Mesenchymal stem cell (in vitro differentiated cells and primary cell): ENCODE measurements at regions not wholly inside any gene's neighbourhood (a gene's known extent, or its start where the extent isn't known, plus 50 kb on each side); places are given as distances from the start of the nearest gene placed in this dataset.
"Not testable (repeated sequence)": the region's sequence is repeated elsewhere in the genome, so short reads cannot be mapped to it uniquely, and the experiment has no call there.

Experiments
- DNase-seq: peaks from one replicate; pipeline ENCODE4 v3.0.0-alpha.2; 2013
- H2AFZ ChIP-seq: one replicate; pipeline ENCODE4 v1.6.1; 2013; ENCODE audit warnings: low read depth, mild to moderate bottlenecking, control low read depth, inconsistent platforms, low read length, moderate library complexity
- H2AK5ac ChIP-seq: 2 replicates; pipeline ENCODE4 v1.6.1; 2013; ENCODE audit warnings: low read length, moderate library complexity, mild to moderate bottlenecking, inconsistent platforms; ENCODE audit not compliant: severe bottlenecking
- H2BK120ac ChIP-seq: one replicate; pipeline ENCODE4 v1.6.1; 2013; ENCODE audit warnings: low read depth, mild to moderate bottlenecking, inconsistent platforms, low read length, moderate library complexity
- H2BK12ac ChIP-seq, 2 experiments: one replicate each; pipeline ENCODE4 v1.6.1; 2013; ENCODE audit warnings: inconsistent platforms in 2 of 2, low read length in 2 of 2, mild to moderate bottlenecking in 2 of 2, moderate library complexity in 2 of 2, control low read depth in 1 of 2
- H2BK15ac ChIP-seq: one replicate; pipeline ENCODE4 v1.6.1; 2013; ENCODE audit warnings: mild to moderate bottlenecking, low read depth, inconsistent platforms; ENCODE audit not compliant: poor library complexity, severe bottlenecking
- H2BK5ac ChIP-seq: 2 replicates; pipeline ENCODE4 v1.6.1; 2013; ENCODE audit warnings: low read depth, mild to moderate bottlenecking, low read length, control low read depth, inconsistent platforms; ENCODE audit not compliant: poor library complexity, severe bottlenecking
- H3K14ac ChIP-seq, 2 experiments: one replicate each; pipeline ENCODE4 v1.6.1; 2013; ENCODE audit warnings: inconsistent platforms in 2 of 2, low read length in 2 of 2, control low read depth in 1 of 2, mild to moderate bottlenecking in 1 of 2, moderate library complexity in 1 of 2
- H3K18ac ChIP-seq, 2 experiments: one replicate each; pipeline ENCODE4 v1.6.1; 2013; ENCODE audit warnings: inconsistent platforms in 2 of 2, low read length in 2 of 2, control low read depth in 1 of 2, low read depth in 1 of 2, mild to moderate bottlenecking in 1 of 2
- H3K23ac ChIP-seq, 2 experiments: one replicate each; pipeline ENCODE4 v1.6.1; 2013; ENCODE audit warnings: inconsistent platforms in 2 of 2, low read length in 2 of 2, mild to moderate bottlenecking in 2 of 2, moderate library complexity in 2 of 2, control low read depth in 1 of 2
- H3K27ac ChIP-seq: 2 replicates; pipeline ENCODE4 v1.5.1; 2013; ENCODE audit warnings: mild to moderate bottlenecking, moderate library complexity, low read length, control low read depth, inconsistent platforms; ENCODE audit not compliant: poor library complexity, severe bottlenecking
- H3K27me3 ChIP-seq, 2 experiments: 2 replicates each; pipeline versions ENCODE4 v1.6.1 to v1.7.0; 2013; ENCODE audit warnings: low read length in 2 of 2, mild to moderate bottlenecking in 2 of 2, moderate library complexity in 2 of 2, control low read depth in 1 of 2, inconsistent platforms in 1 of 2; ENCODE audit not compliant: control insufficient read depth in 1 of 2, insufficient read depth in 1 of 2
- H3K36me3 ChIP-seq, 2 experiments: 2 replicates each; pipeline versions ENCODE4 v1.6.1 to v1.7.0; 2013; ENCODE audit warnings: low read length in 2 of 2, control low read depth in 1 of 2, inconsistent platforms in 1 of 2, low read depth in 1 of 2, mild to moderate bottlenecking in 1 of 2; ENCODE audit not compliant: insufficient read depth in 2 of 2, control insufficient read depth in 1 of 2
- H3K4ac ChIP-seq, 2 experiments: one replicate each; pipeline ENCODE4 v1.6.1; 2013; ENCODE audit warnings: inconsistent platforms in 2 of 2, low read length in 2 of 2, mild to moderate bottlenecking in 2 of 2, moderate library complexity in 2 of 2, control low read depth in 1 of 2, low read depth in 1 of 2
- H3K4me1 ChIP-seq: 2 replicates; pipeline ENCODE4 v1.6.1; 2013; ENCODE audit warnings: low read depth, low read length, control low read depth; ENCODE audit not compliant: control insufficient read depth, insufficient read depth
- H3K4me2 ChIP-seq: 2 replicates; pipeline ENCODE4 v1.6.1; 2013; ENCODE audit warnings: low read length, mild to moderate bottlenecking, inconsistent platforms; ENCODE audit not compliant: poor library complexity, severe bottlenecking
- H3K4me3 ChIP-seq, 2 experiments: 2 replicates each; pipeline versions ENCODE4 v1.5.1 to v1.7.0; 2013; ENCODE audit warnings: low read length in 2 of 2, mild to moderate bottlenecking in 2 of 2, control low read depth in 1 of 2, low read depth in 1 of 2; ENCODE audit not compliant: insufficient read depth in 1 of 2
- H3K79me1 ChIP-seq: replicated peaks from 2 replicates; pipeline ENCODE4 v1.6.1; 2013; ENCODE audit warnings: mild to moderate bottlenecking, control low read depth, low read length, inconsistent platforms; ENCODE audit not compliant: poor library complexity, severe bottlenecking
- H3K9ac ChIP-seq: 2 replicates; pipeline ENCODE4 v1.7.0; 2013; ENCODE audit warnings: mild to moderate bottlenecking, low read length, moderate library complexity
- H3K9me3 ChIP-seq: 2 replicates; pipeline ENCODE4 v1.7.0; 2013; ENCODE audit warnings: mild to moderate bottlenecking, low read length; ENCODE audit not compliant: control insufficient read depth
- H4K8ac ChIP-seq: one replicate; pipeline ENCODE4 v1.6.1; 2013; ENCODE audit warnings: inconsistent platforms, mild to moderate bottlenecking, low read length, moderate library complexity
- H4K91ac ChIP-seq: one replicate; pipeline ENCODE4 v1.6.1; 2013; ENCODE audit warnings: mild to moderate bottlenecking, low read length, inconsistent platforms
- WGBS: methylation state at CpG from one replicate; pipeline ENCODE4 v1.1.7; 2013; ENCODE audit warnings: mixed read lengths; 5-methylcytosine and 5-hydroxymethylcytosine counted together

DNA sequence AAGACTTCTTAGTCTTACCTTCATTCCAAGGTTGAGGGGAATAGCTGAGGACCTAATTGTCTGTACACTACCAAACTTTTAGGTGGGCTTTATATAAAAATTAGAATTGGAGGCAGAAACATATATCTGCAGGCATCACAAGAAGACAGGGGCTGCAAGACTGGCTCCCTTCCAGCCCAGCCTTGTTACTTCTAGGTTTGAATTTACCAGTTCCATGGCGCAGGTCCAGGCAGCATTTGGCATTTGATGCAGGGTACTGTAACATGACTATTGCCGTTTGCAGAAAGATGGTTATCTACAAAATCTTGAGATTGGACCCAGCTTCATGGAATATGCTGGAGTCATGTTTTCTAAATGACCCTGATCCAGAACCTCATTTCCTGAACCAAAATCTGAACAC lies 105.4 kb upstream of the RHOBTB1 start:
- Histone ChIP-seq H3K4me1 (no peaks in the 10 kb centered on the region), H2BK120ac (no peak overlapping the region), H2BK12ac (no peak overlapping the region), H3K23ac (no peak overlapping the region), H3K79me1 (no peaks in the 10 kb centered on the region), H3K36me3 (no peaks in the 10 kb centered on the region), H2BK15ac (no peak overlapping the region), H3K9me3 (no peaks in the 10 kb centered on the region), H4K91ac (no peak overlapping the region), H3K9ac (no peak overlapping the region), H2AK5ac (no peak overlapping the region), H4K8ac (no peak overlapping the region), H3K4ac (no peak overlapping the region), H2AFZ (no peak overlapping the region), H3K4me3 (no peak overlapping the region), H3K14ac (no peak overlapping the region), H3K27ac (no peak overlapping the region), H3K4me2 (no peak overlapping the region), H3K27me3 (peaks cover 0 to 25% of the 10 kb centered on the region in 2 experiments), H3K18ac (no peak overlapping the region), H2BK5ac (no peak overlapping the region)
- no peak for DNase-seq
- WGBS = 98% methylated on average over 2 of the region's 2 CpGs

- Histone ChIP-seq H3K23ac (no peak overlapping the region), H4K8ac (no peak overlapping the region), H3K9ac (no peak overlapping the region), H3K9me3 (no peaks in the 10 kb centered on the region), H2AK5ac (no peak overlapping the region), H3K36me3 (no peaks in the 10 kb centered on the region), H3K27ac (no peak overlapping the region), H3K4me1 (no peaks in the 10 kb centered on the region), H3K14ac (no peak overlapping the region), H2BK12ac (no peak overlapping the region), H2BK15ac (no peak overlapping the region), H3K4me2 (no peak overlapping the region), H3K4me3 (no peak overlapping the region), H4K91ac (no peak overlapping the region), H3K27me3 (peaks cover 0 to 29% of the 10 kb centered on the region in 2 experiments), H3K79me1 (no peaks in the 10 kb centered on the region), H3K4ac (no peak overlapping the region), H2BK5ac (no peak overlapping the region), H2BK120ac (no peak overlapping the region), H2AFZ (no peak overlapping the region), H3K18ac (no peak overlapping the region)
- WGBS = 78% methylated on average over 4 of the region's 8 CpGs
- DNase-seq = no peak
Observed at GRCh38 chr10:61047788-61048560, 104.0 kb upstream of the RHOBTB1 start.

GRCh38 chr10:61047081-61047480 lies 103.1 kb upstream of the RHOBTB1 start:
- no peak overlapping the region for H2BK120ac ChIP-seq
- no peak overlapping the region for H4K8ac ChIP-seq
- peak; percentile 32 for DNase-seq
- H2BK5ac ChIP-seq = no peak overlapping the region
- H3K79me1 ChIP-seq = no peaks in the 10 kb centered on the region
- no peaks in the 10 kb centered on the region for H3K9me3 ChIP-seq
- H3K4me3 ChIP-seq = no peak overlapping the region
- peaks cover 0 to 29% of the 10 kb centered on the region in 2 experiments for H3K27me3 ChIP-seq
- H4K91ac ChIP-seq = no peak overlapping the region
- no peak overlapping the region for H3K23ac ChIP-seq
- no peak overlapping the region for H3K14ac ChIP-seq
- no peak overlapping the region for H2BK12ac ChIP-seq
- no peak overlapping the region for H3K18ac ChIP-seq
- WGBS = 48% methylated on average over 2 of the region's 5 CpGs
- H3K4me1 ChIP-seq = no peaks in the 10 kb centered on the region
- H2AFZ ChIP-seq = no peak overlapping the region
- H3K36me3 ChIP-seq = no peaks in the 10 kb centered on the region
- H3K4me2 ChIP-seq = no peak overlapping the region
- no peak overlapping the region for H3K9ac ChIP-seq
- no peak overlapping the region for H2BK15ac ChIP-seq
- H3K27ac ChIP-seq = no peak overlapping the region
- no peak overlapping the region for H3K4ac ChIP-seq
- no peak overlapping the region for H2AK5ac ChIP-seq

DNA sequence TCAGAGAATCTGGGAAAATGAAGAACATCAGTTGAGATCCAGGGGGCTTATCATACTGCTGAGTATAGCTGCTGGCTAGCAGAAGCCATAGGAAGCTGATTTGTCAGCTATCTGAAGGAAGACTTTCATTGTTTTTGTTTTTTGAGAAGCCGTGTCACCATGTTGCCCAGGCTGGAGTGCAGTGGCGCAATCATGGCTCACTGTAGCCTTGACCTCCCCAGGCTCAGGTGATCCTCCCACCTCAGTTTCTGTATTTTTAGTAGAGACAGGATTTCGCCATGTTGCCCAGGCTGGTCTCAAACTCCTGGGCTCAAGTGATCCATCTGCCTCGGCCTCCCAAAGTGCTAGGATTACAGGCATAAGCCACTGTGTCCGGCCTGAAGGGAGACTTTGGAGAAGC lies 101.5 kb upstream of the RHOBTB1 start:
- H3K14ac ChIP-seq, H2BK120ac ChIP-seq, H2BK12ac ChIP-seq, H3K4me2 ChIP-seq, H2AK5ac ChIP-seq, H4K91ac ChIP-seq, H3K4me3 ChIP-seq, H3K9me3 ChIP-seq, H3K4me1 ChIP-seq, H4K8ac ChIP-seq, H2BK5ac ChIP-seq, H3K4ac ChIP-seq, H3K18ac ChIP-seq, H3K79me1 ChIP-seq, H2AFZ ChIP-seq, DNase-seq, H3K9ac ChIP-seq, H2BK15ac ChIP-seq, H3K36me3 ChIP-seq, H3K27ac ChIP-seq, H3K23ac ChIP-seq: not testable (repeated sequence)
- peaks cover 0 to 33% of the 10 kb centered on the region in 2 experiments for H3K27me3 ChIP-seq
- 96% methylated on average over 5 of the region's 5 CpGs for WGBS
